MM.1S (cell line): ENCODE measurements at regions not wholly inside any gene's neighbourhood (a gene's known extent, or its start where the extent isn't known, plus 50 kb on each side); places are given as distances from the start of the nearest gene placed in this dataset.

Experiments used
- CTCF ChIP-seq: fragments of 300-600 bp; sonication (generic); IDR thresholded peaks from 2 replicates; pipeline ENCODE4 v1.5.1; 2016; ENCODE audit warnings: antibody characterized with exemption, low read length, mixed read lengths
- EZH2 ChIP-seq: fragments of 300-600 bp; sonication (generic); optimal IDR thresholded peaks from 2 replicates; pipeline ENCODE3; 2017; ENCODE audit warnings: low read depth, mild to moderate bottlenecking, antibody characterized with exemption, low read length, mixed read lengths
- EZH2phosphoT487 ChIP-seq: fragments of 300-600 bp; sonication (generic); IDR thresholded peaks from 2 replicates; pipeline ENCODE4 v1.6.1; 2018; ENCODE audit warnings: antibody characterized with exemption, low read length

- TF ChIP-seq CTCF (no peak), EZH2 (no peak), EZH2phosphoT487 (no peak)
Observed at GRCh38 chr3:81045976-81046375, 715.5 kb downstream of the GBE1 start.
